ENCODE measurements at regions not wholly inside any gene's neighbourhood (a gene's known extent, or its start where the extent isn't known, plus 50 kb on each side); places are given as distances from the start of the nearest gene placed in this dataset.

DNA sequence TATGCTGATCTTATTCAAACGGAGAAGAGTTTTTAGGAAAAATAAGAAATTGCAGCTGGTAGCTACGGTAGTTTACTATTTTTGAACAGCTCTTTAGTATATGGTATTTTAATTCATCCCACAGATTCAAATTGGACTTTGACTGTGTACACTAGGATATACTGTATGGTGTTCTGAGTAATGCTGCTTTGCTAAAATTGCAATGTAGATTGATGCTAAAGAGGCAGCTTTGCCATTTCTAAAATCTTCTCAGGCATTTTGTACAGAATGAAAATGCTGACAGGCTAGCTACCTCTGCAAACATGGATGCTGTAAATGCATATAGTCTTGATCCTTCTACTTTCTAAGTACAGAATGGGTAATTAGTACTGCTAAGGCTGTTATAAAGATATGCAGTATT is 826.6 kb upstream of the POU3F3 start:
- TF ChIP-seq REST (IDR thresholded peaks at IDR 0.05) = no peak
- TF ChIP-seq JUN (IDR thresholded peaks at IDR 0.05) = no peak
- TF ChIP-seq, protein P1, sequence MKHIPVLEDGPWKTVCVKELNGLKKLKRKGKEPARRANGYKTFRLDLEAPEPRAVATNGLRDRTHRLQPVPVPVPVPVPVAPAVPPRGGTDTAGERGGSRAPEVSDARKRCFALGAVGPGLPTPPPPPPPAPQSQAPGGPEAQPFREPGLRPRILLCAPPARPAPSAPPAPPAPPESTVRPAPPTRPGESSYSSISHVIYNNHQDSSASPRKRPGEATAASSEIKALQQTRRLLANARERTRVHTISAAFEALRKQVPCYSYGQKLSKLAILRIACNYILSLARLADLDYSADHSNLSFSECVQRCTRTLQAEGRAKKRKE (CRISPR knock-in tag; IDR thresholded peaks at IDR 0.05; ENCODE audit: low read depth) = no peak
- no peak for TF ChIP-seq CEBPB (IDR thresholded peaks at IDR 0.05)
- TF ChIP-seq SREBF2 (IDR thresholded peaks at IDR 0.05) = no peak
- TF ChIP-seq EHF (CRISPR knock-in tag; IDR thresholded peaks at IDR 0.05) = no peak
- TF ChIP-seq TFCP2L1 (CRISPR knock-in tag; IDR thresholded peaks at IDR 0.05) = no peak
- TF ChIP-seq KDM1A (IDR thresholded peaks at IDR 0.05; ENCODE audit: low read depth) = no peak
- TF ChIP-seq CBX8 (IDR thresholded peaks at IDR 0.05) = no peak
- TF ChIP-seq PHF8 (IDR thresholded peaks at IDR 0.05; ENCODE audit: borderline replicate concordance, low read depth) = no peak
- no peak for TF ChIP-seq KDM5A (IDR thresholded peaks at IDR 0.05)
- no peak for TF ChIP-seq NFE2L2 (conservative IDR thresholded peaks at IDR 0.05; ENCODE audit: low read length)
- POLR2A ChIA-PET = no interaction called here

DNA sequence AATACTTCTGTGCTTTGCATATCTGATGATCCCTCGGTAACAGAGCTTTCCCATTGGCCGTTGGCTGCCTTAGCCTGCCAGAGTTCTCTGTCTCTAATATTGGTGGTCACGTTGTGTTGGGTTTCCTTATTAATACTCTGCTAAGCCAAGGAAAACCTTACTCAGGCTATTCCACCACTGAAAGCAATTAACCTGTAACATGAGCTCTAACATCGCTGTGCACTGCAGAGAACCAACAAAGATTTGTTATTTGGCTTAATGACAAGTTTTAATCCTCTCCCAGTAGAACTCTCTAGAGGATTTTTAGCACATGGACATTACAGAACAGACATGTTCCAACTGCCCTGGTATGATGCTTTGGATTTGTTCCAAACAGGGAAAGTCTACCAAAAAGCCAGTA is 825.9 kb upstream of the POU3F3 start:
- Histone ChIP-seq H3K4me2 (no peak overlapping the region), H3K27ac (no peak overlapping the region), H3K4me3 (no peak overlapping the region), H3K9me3 (no peaks in the 10 kb centered on the region), H3K4me1 (no peaks in the 10 kb centered on the region)
- 21% methylated on average over 4 of the region's 4 CpGs for WGBS (ENCODE audit: missing lambda C conversion rate)
- ATAC-seq (no peak), DNase-seq (ENCODE audit: low read depth in 1 of 2, low spot score in 1 of 2) (no peak), FAIRE-seq (no peak)
- ChIA-PET POLR2A (no interaction called here), CTCF (no interaction called here)
- TF ChIP-seq HDAC2 (IDR thresholded peaks at IDR 0.05) = no peak

More for the DNA sequence above, 826.6 kb upstream of the POU3F3 start:
- no peak for DNase-seq (ENCODE audit: low read depth in 1 of 2, low spot score in 1 of 2)
- 44% methylated on average over 2 of the region's 2 CpGs for WGBS (ENCODE audit: missing lambda C conversion rate)
- Histone ChIP-seq H3K4me3 (no peak overlapping the region), H3K4me1 (no peaks in the 10 kb centered on the region), H3K9me3 (no peaks in the 10 kb centered on the region), H3K27ac (no peak overlapping the region), H3K4me2 (no peak overlapping the region)
- no peak for ATAC-seq
- CTCF ChIA-PET = interaction anchor here (0.5 kb wide), 1 partner anchor 89 kb away, joined by 3 read pairs; no protein-coding TSS in a partner anchor
- FAIRE-seq = no peak

GRCh38 chr2:104033399-104033798 is 820.5 kb upstream of the POU3F3 start:
- FAIRE-seq = no peak
- POLR2A ChIA-PET = no interaction called here
- CTCF ChIA-PET = no interaction called here
- DNase-seq (ENCODE audit: low read depth in 1 of 2, low spot score in 1 of 2) = peak in 1 of 2 experiments; percentile 44
- ATAC-seq = peak in 1 of 2 experiments; percentile 39; a peak in 1 of 6 replicates
- Histone ChIP-seq H3K27ac (no peak overlapping the region), H3K4me2 (no peak overlapping the region), H3K4me1 (no peaks in the 10 kb centered on the region), H3K4me3 (no peak overlapping the region), H3K9me3 (no peaks in the 10 kb centered on the region)
- WGBS (ENCODE audit: missing lambda C conversion rate) = 8% methylated on average over 3 of the region's 3 CpGs
- TF ChIP-seq, protein P2, sequence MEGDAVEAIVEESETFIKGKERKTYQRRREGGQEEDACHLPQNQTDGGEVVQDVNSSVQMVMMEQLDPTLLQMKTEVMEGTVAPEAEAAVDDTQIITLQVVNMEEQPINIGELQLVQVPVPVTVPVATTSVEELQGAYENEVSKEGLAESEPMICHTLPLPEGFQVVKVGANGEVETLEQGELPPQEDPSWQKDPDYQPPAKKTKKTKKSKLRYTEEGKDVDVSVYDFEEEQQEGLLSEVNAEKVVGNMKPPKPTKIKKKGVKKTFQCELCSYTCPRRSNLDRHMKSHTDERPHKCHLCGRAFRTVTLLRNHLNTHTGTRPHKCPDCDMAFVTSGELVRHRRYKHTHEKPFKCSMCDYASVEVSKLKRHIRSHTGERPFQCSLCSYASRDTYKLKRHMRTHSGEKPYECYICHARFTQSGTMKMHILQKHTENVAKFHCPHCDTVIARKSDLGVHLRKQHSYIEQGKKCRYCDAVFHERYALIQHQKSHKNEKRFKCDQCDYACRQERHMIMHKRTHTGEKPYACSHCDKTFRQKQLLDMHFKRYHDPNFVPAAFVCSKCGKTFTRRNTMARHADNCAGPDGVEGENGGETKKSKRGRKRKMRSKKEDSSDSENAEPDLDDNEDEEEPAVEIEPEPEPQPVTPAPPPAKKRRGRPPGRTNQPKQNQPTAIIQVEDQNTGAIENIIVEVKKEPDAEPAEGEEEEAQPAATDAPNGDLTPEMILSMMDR (IDR thresholded peaks at IDR 0.05) = peak; percentile 55
- TF ChIP-seq MAZ (IDR thresholded peaks at IDR 0.05; ENCODE audit: borderline replicate concordance, low read depth, low read length) = no peak
- TF ChIP-seq CHD2 (IDR thresholded peaks at IDR 0.05; ENCODE audit: low read length, partially characterized antibody) = no peak
- TF ChIP-seq SMC3 (IDR thresholded peaks at IDR 0.05) = peak; percentile 77
- peak; percentile 68 to 71 for TF ChIP-seq RAD21 (conservative IDR thresholded peaks at IDR 0.05 in 1 of 2, IDR thresholded peaks at IDR 0.05 in 1 of 2)
- TF ChIP-seq CEBPB (IDR thresholded peaks at IDR 0.05) = no peak
- no peak for TF ChIP-seq HEYL (CRISPR knock-in tag; IDR thresholded peaks at IDR 0.05)
- TF ChIP-seq, protein P3, sequence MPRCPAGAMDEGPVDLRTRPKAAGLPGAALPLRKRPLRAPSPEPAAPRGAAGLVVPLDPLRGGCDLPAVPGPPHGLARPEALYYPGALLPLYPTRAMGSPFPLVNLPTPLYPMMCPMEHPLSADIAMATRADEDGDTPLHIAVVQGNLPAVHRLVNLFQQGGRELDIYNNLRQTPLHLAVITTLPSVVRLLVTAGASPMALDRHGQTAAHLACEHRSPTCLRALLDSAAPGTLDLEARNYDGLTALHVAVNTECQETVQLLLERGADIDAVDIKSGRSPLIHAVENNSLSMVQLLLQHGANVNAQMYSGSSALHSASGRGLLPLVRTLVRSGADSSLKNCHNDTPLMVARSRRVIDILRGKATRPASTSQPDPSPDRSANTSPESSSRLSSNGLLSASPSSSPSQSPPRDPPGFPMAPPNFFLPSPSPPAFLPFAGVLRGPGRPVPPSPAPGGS (IDR thresholded peaks at IDR 0.05) = no peak
- TF ChIP-seq ZNF302 (CRISPR knock-in tag; IDR thresholded peaks at IDR 0.05) = no peak
- TF ChIP-seq KDM1A (IDR thresholded peaks at IDR 0.05; ENCODE audit: low read depth) = no peak
